Activated T-helper 17 cell treated with anti-CD3 and anti-CD28 coated beads, Interleukin-2, amount 50 U/mL, for 72 hours (primary cell): ENCODE measurements at regions not wholly inside any gene's neighbourhood (a gene's known extent, or its start where the extent isn't known, plus 50 kb on each side); places are given as distances from the start of the nearest gene placed in this dataset.

Source experiments
- ATAC-seq: fragments of 150-1000 bp; cut with Tn5 transposase; replicated peaks from 2 replicates; pipeline ENCODE4 v1.10.0; 2021; ENCODE audit warnings: mild to moderate bottlenecking, moderate library complexity
- H3K27ac Mint-ChIP-seq: one replicate; pipeline ENCODE4 v1.8.0; 2022; ENCODE audit warnings: mixed read lengths
- H3K27me3 Mint-ChIP-seq: one replicate; pipeline ENCODE4 v1.8.0; 2022; ENCODE audit warnings: mixed read lengths
- H3K36me3 Mint-ChIP-seq: one replicate; pipeline ENCODE4 v1.8.0; 2022; ENCODE audit warnings: low read depth, mild to moderate bottlenecking, mixed read lengths
- H3K4me1 Mint-ChIP-seq: one replicate; pipeline ENCODE4 v1.8.0; 2022; ENCODE audit warnings: mixed read lengths
- H3K4me3 Mint-ChIP-seq: one replicate; pipeline ENCODE4 v1.8.0; 2022; ENCODE audit warnings: mild to moderate bottlenecking, mixed read lengths
- H3K9me3 Mint-ChIP-seq: one replicate; pipeline ENCODE4 v1.8.0; 2022; ENCODE audit warnings: mixed read lengths

DNA sequence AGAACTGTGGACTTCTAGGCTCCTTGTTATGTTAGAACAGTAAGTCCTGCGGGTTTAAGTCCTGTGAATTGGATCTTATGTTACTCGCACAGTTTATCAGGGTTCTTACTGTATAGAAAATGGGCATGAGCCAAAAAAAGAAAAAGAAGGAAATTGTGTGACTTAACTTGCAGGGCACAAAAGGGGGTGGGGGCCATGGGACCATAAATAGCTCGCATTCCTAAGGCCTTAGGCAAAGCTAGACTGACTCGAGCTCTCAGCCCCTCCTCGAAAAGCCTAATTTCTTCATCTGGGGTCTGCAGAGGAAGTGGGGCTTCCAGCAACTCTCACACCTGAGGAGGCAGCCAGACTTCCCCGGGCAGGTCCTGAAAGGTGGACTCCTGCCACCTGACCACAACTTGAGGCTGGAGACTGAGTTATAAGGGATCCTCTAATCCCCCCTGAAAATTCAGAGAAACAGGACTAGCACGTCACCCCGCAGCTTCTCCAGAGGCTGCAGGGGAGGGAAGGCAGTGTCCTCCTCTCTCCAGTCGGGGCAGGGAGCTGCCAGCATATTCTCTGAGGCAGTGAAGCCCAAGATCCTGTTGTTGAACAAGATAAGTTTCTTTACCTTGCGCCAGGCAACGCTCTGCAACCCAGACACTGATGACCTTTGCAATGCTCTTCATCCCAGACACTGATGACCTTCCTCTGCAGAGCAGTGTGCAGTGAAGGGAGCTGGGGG is 280.5 kb downstream of the PCNX1 start:
- H3K9me3 Mint-ChIP-seq: no peaks in the 10 kb centered on the region
- no peaks in the 10 kb centered on the region for H3K4me1 Mint-ChIP-seq
- H3K4me3 Mint-ChIP-seq: no peak overlapping the region
- no peak for ATAC-seq
- H3K27ac Mint-ChIP-seq: no peak overlapping the region
- H3K27me3 Mint-ChIP-seq: peaks cover 8% of the 10 kb centered on the region
- H3K36me3 Mint-ChIP-seq: no peaks in the 10 kb centered on the region

GRCh38 chr14:71190770-71191374 is 283.6 kb downstream of the PCNX1 start:
- Mint-ChIP-seq H3K4me1 (no peaks in the 10 kb centered on the region), H3K4me3 (no peak overlapping the region), H3K9me3 (no peaks in the 10 kb centered on the region), H3K27ac (no peak overlapping the region), H3K27me3 (peaks cover 8% of the 10 kb centered on the region), H3K36me3 (no peaks in the 10 kb centered on the region)
- no peak for ATAC-seq

DNA sequence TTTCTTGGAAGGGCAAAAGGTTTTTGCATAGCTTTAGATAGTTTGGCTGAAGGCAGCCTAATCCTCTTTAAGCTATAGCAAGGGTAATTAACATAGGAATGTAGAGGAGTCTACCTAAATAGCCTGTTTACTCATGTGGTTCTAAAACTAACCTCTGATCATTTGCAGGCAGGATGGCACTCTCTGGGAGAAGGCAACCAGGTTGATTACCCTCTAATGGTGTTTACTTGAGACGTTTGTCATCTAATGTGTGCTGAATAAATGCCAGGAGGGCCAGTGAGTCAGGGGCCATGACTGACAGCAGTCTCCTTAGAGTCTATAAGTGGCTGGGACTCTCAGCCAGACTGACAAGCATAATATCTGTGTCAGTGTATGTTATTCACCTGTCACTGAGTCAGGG is 286.4 kb downstream of the PCNX1 start:
- no peaks in the 10 kb centered on the region for H3K4me1 Mint-ChIP-seq
- H3K36me3 Mint-ChIP-seq: no peaks in the 10 kb centered on the region
- no peak overlapping the region for H3K4me3 Mint-ChIP-seq
- ATAC-seq: no peak
- no peaks in the 10 kb centered on the region for H3K9me3 Mint-ChIP-seq
- no peak overlapping the region for H3K27ac Mint-ChIP-seq
- peaks cover 8% of the 10 kb centered on the region for H3K27me3 Mint-ChIP-seq

DNA sequence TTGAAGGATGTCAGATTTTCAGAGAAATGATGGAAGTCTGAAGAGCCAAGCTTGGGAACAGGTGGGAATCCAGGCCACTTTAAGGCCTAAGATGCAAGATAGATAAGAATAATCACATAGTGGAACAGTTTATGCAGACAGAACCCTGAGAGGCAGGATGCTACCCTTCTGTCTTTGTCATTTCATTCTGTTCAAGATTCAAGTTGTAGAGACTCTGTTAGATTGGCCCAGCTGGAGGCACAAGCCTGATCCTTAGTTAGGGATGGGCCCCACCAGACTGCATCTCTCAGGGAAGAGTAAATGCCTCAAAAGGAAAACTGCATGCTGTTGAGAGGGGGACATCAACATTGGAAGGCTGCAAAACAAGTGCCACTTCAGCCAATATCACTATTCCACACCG is 287.0 kb downstream of the PCNX1 start:
- no peak for ATAC-seq
- no peaks in the 10 kb centered on the region for H3K36me3 Mint-ChIP-seq
- peaks cover 8% of the 10 kb centered on the region for H3K27me3 Mint-ChIP-seq
- no peak overlapping the region for H3K27ac Mint-ChIP-seq
- no peaks in the 10 kb centered on the region for H3K9me3 Mint-ChIP-seq
- no peaks in the 10 kb centered on the region for H3K4me1 Mint-ChIP-seq
- H3K4me3 Mint-ChIP-seq: no peak overlapping the region

DNA sequence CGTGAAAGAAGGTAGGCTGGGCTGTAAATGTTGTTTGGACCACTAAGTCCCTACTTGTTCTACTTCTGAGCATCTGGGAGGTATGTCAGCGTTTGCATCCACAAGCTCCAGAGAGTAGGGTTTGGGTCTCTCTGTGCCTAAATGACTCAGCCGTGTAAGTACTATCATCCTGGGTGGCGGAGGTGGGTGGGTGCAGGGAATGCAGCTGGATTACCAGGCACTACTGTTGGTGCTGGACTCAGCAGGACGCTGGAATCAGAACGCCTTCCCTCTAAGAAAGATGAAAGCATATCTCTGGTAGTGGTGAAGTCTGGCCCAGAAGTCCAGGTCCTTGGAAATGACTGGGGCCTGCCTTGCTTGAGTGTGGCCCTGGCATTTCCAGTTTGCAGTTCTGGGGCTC is 289.7 kb downstream of the PCNX1 start:
- ATAC-seq: no peak
- Mint-ChIP-seq H3K36me3 (no peaks in the 10 kb centered on the region), H3K4me3 (no peak overlapping the region)

DNA sequence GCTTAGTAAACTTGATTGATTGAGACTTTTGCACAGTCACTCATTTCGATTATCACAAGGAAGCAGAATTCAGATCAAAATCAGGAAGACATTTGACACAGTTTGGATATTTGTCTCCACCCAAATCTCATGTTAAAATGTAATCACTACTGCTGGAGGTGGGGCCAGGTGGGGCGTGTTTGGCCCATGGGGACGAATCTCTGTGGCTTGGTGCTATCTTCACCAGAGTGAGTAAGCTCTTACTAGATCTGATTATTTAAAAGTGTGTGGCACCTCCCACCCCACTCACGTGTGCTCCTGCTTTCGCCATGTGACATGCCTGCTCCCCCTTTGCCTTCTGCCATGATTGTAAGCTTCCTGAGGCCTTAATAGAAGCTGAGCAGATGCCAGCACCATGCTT is 291.4 kb downstream of the PCNX1 start:
- Mint-ChIP-seq H3K9me3 (no peaks in the 10 kb centered on the region), H3K4me3 (no peak overlapping the region), H3K36me3 (no peaks in the 10 kb centered on the region), H3K27ac (no peak overlapping the region), H3K4me1 (no peaks in the 10 kb centered on the region), H3K27me3 (no peaks in the 10 kb centered on the region)
- ATAC-seq: no peak

More for the DNA sequence above, 289.7 kb downstream of the PCNX1 start:
- Mint-ChIP-seq H3K9me3 (no peaks in the 10 kb centered on the region), H3K27ac (no peak overlapping the region), H3K27me3 (peaks cover 3% of the 10 kb centered on the region), H3K4me1 (no peaks in the 10 kb centered on the region)

GRCh38 chr14:71201840-71202239 is 294.6 kb downstream of the PCNX1 start:
- H3K4me1 Mint-ChIP-seq: no peaks in the 10 kb centered on the region
- H3K36me3 Mint-ChIP-seq: no peaks in the 10 kb centered on the region
- ATAC-seq: no peak
- no peak overlapping the region for H3K27ac Mint-ChIP-seq
- H3K9me3 Mint-ChIP-seq: peaks cover 3% of the 10 kb centered on the region
- no peak overlapping the region for H3K4me3 Mint-ChIP-seq
- no peaks in the 10 kb centered on the region for H3K27me3 Mint-ChIP-seq

DNA sequence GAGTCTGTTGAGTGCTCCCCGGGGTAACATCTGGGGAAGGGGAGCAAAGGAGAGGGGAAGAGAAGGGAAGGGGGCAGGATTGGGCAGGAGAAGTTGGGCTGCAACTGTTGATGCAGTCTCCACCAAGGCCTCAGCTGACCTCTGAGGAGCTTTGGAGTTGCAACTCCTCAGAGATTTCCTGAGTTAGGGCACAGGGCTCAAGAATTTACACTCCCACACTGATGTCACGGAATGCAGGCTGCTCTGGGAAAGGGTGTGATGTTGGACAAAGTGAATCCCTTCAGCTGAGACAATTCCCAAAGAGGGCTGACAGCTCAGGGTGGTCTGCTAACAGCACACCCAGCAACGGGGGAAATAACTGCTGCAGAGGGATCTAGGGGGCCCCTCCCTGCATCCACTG is 295.6 kb downstream of the PCNX1 start:
- peaks cover 7% of the 10 kb centered on the region for H3K9me3 Mint-ChIP-seq
- no peak overlapping the region for H3K4me3 Mint-ChIP-seq
- no peaks in the 10 kb centered on the region for H3K27me3 Mint-ChIP-seq
- no peaks in the 10 kb centered on the region for H3K4me1 Mint-ChIP-seq
- H3K27ac Mint-ChIP-seq: no peak overlapping the region
- H3K36me3 Mint-ChIP-seq: no peaks in the 10 kb centered on the region
- no peak for ATAC-seq

- H3K36me3 Mint-ChIP-seq: no peaks in the 10 kb centered on the region
- no peak overlapping the region for H3K4me3 Mint-ChIP-seq
- no peaks in the 10 kb centered on the region for H3K27me3 Mint-ChIP-seq
- H3K9me3 Mint-ChIP-seq: peaks cover 7% of the 10 kb centered on the region
- H3K4me1 Mint-ChIP-seq: no peaks in the 10 kb centered on the region
- H3K27ac Mint-ChIP-seq: no peak overlapping the region
- ATAC-seq: no peak
Observed at GRCh38 chr14:71203306-71203705, 296.0 kb downstream of the PCNX1 start.

- Mint-ChIP-seq H3K27me3 (no peaks in the 10 kb centered on the region), H3K36me3 (no peaks in the 10 kb centered on the region), H3K4me3 (no peak overlapping the region), H3K4me1 (no peaks in the 10 kb centered on the region), H3K9me3 (peaks cover 7% of the 10 kb centered on the region), H3K27ac (peak overlapping the region; percentile 2)
- no peak for ATAC-seq
Observed at GRCh38 chr14:71204231-71204630, 297.0 kb downstream of the PCNX1 start.

DNA sequence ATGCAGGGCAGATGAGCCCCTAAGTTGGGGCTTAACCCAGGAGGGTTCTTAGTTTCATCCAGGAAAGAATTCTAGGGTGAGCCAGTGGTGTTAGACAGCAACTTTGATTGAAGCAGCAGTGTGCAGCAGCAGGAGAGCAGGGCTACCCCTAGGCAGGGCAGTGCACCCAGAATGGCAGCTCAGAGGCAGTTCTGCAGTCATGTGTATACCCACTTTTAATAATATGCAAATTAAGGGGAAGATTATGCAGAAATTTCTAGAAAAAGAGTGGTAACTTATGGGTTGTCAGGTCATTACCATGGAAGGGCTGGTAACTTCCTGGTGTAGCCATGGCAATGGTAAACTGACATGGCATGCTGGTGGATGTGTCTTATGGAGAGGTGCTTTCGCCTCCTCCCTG is 297.5 kb downstream of the PCNX1 start:
- H3K27me3 Mint-ChIP-seq: no peaks in the 10 kb centered on the region
- no peaks in the 10 kb centered on the region for H3K36me3 Mint-ChIP-seq
- H3K4me3 Mint-ChIP-seq: no peak overlapping the region

GRCh38 chr14:71206123-71206522 is 298.9 kb downstream of the PCNX1 start:
- Mint-ChIP-seq H3K4me3 (no peak overlapping the region), H3K36me3 (no peaks in the 10 kb centered on the region), H3K27ac (no peak overlapping the region), H3K27me3 (peaks cover 5% of the 10 kb centered on the region), H3K4me1 (no peaks in the 10 kb centered on the region), H3K9me3 (peaks cover 7% of the 10 kb centered on the region)
- ATAC-seq: peak; percentile 64

More for the DNA sequence above, 297.5 kb downstream of the PCNX1 start:
- peak; percentile 3 for ATAC-seq
- Mint-ChIP-seq H3K9me3 (peaks cover 7% of the 10 kb centered on the region), H3K4me1 (no peaks in the 10 kb centered on the region), H3K27ac (peak overlapping the region; percentile 2)

- peak; percentile 46 for ATAC-seq
- Mint-ChIP-seq H3K9me3 (peaks cover 7% of the 10 kb centered on the region), H3K4me1 (no peaks in the 10 kb centered on the region), H3K4me3 (no peak overlapping the region), H3K27ac (no peak overlapping the region), H3K27me3 (peaks cover 5% of the 10 kb centered on the region), H3K36me3 (no peaks in the 10 kb centered on the region)
Observed at GRCh38 chr14:71206766-71207371, 299.6 kb downstream of the PCNX1 start.

DNA sequence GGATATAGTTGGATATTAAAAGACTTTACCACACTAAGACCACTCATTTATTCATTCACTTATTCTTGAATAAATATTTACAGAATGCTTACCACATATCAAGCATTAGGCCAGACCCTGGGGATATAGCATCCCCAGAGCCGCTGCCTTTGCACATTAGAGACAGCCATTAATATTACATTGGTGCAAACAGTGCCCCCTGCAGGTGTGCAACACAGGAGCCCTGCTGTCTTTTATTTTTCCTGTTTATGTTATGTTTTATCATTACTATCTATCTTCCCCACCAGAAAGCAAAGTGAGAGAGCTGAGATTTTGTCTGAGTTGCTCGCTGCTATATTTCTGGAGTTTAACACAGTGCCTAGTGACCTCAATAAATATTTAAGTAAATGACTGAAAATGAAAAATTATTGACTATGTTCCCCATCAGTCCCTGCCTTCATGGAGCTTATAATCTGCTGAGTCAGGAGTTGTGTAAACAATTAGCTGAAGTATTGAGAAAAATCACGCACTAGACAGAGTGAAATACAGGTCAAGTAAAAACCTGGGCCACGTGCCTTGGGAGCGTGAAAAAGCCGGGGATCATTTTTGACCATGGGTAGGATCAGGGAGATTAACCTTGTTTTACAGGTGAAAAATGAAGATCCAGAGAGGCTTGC is 301.6 kb downstream of the PCNX1 start:
- H3K27ac Mint-ChIP-seq: no peak overlapping the region
- no peak for ATAC-seq
- peaks cover 7% of the 10 kb centered on the region for H3K9me3 Mint-ChIP-seq
- H3K4me3 Mint-ChIP-seq: no peak overlapping the region
- H3K36me3 Mint-ChIP-seq: no peaks in the 10 kb centered on the region
- no peaks in the 10 kb centered on the region for H3K4me1 Mint-ChIP-seq
- H3K27me3 Mint-ChIP-seq: peaks cover 5% of the 10 kb centered on the region

DNA sequence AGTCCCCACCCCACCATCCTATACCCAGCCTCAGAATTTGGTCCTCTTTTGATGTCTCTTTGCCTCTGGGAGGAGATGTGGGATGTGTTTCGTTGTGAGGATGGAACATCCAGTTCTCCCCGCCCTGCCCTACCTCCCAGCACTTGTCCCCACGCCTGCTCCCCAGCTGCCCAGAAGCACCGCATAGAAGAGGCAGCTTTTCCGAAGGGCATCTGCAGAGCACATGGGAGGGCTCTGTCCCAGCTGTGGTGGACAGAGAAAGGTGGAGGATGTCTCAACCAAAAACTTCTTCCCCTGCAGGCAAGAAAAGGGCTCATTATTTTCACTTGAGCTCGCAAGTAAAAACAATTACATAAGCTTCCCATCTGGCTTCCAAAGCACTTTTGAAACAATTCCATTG is 302.6 kb downstream of the PCNX1 start:
- peaks cover 7% of the 10 kb centered on the region for H3K9me3 Mint-ChIP-seq
- ATAC-seq: no peak
- no peaks in the 10 kb centered on the region for H3K4me1 Mint-ChIP-seq
- H3K4me3 Mint-ChIP-seq: no peak overlapping the region
- H3K27me3 Mint-ChIP-seq: peaks cover 5% of the 10 kb centered on the region
- H3K27ac Mint-ChIP-seq: no peak overlapping the region
- no peaks in the 10 kb centered on the region for H3K36me3 Mint-ChIP-seq
